ENCODE measurements at regions not wholly inside any gene's neighbourhood (a gene's known extent, or its start where the extent isn't known, plus 50 kb on each side); places are given as distances from the start of the nearest gene placed in this dataset.

- Histone ChIP-seq H3K18ac (ENCODE audit: low read depth in 1 of 2, low read length in 2 of 2) (peak overlapping the region in 1 of 2 experiments; percentile 49), H3K4me3 (ENCODE audit: insufficient read depth in 1 of 2, low read depth in 1 of 2, low read length in 2 of 2) (peak overlapping the region in 1 of 2 experiments; percentile 5), H3K27me3 (ENCODE audit: control insufficient read depth in 1 of 2, insufficient read depth in 1 of 2, low read length in 2 of 2) (no peaks in the 10 kb centered on the region), H2BK12ac (ENCODE audit: low read length in 2 of 2) (peak overlapping the region in 1 of 2 experiments; percentile 38), H4K8ac (ENCODE audit: low read length) (no peak overlapping the region), H3K23ac (ENCODE audit: low read length in 2 of 2) (no peak overlapping the region), H2BK15ac (ENCODE audit: low read depth, poor library complexity, severe bottlenecking) (no peak overlapping the region), H3K4ac (ENCODE audit: low read depth in 1 of 2, low read length in 2 of 2) (peak overlapping the region in 1 of 2 experiments; percentile 47), H3K4me1 (ENCODE audit: control insufficient read depth, insufficient read depth, low read depth, low read length) (peaks cover 13% of the 10 kb centered on the region), H2BK120ac (ENCODE audit: low read depth, low read length) (no peak overlapping the region), H3K79me1 (replicated peaks; ENCODE audit: low read length, poor library complexity, severe bottlenecking) (no peaks in the 10 kb centered on the region), H3K36me3 (ENCODE audit: control insufficient read depth in 1 of 2, insufficient read depth in 2 of 2, low read depth in 1 of 2, low read length in 2 of 2) (no peaks in the 10 kb centered on the region), H3K9ac (ENCODE audit: low read length) (peak overlapping the region; percentile 41), H3K4me2 (ENCODE audit: low read length, poor library complexity, severe bottlenecking) (no peak overlapping the region), H3K14ac (ENCODE audit: low read length in 2 of 2) (no peak overlapping the region), H3K9me3 (ENCODE audit: control insufficient read depth, low read length) (no peaks in the 10 kb centered on the region), H3K27ac (ENCODE audit: low read length, poor library complexity, severe bottlenecking) (no peak overlapping the region), H4K91ac (ENCODE audit: low read length) (no peak overlapping the region), H2BK5ac (ENCODE audit: low read depth, low read length, poor library complexity, severe bottlenecking) (no peak overlapping the region), H2AK5ac (ENCODE audit: low read length, severe bottlenecking) (peak overlapping the region; percentile 36), H2AFZ (ENCODE audit: low read depth, low read length) (no peak overlapping the region)
- DNase-seq: no peak
- WGBS: no CpG with 5 or more reads among the region's 1 CpG
These were observed 86.2 kb downstream of the FEM1C start for GRCh38 chr5:115458416-115458815.

- H3K4me1 ChIP-seq (ENCODE audit: control insufficient read depth, insufficient read depth, low read depth, low read length): peaks cover 13% of the 10 kb centered on the region
- peak overlapping the region in 1 of 2 experiments; percentile 16 for H3K4me3 ChIP-seq (ENCODE audit: insufficient read depth in 1 of 2, low read depth in 1 of 2, low read length in 2 of 2)
- H3K27me3 ChIP-seq (ENCODE audit: control insufficient read depth in 1 of 2, insufficient read depth in 1 of 2, low read length in 2 of 2): no peaks in the 10 kb centered on the region
- H2BK5ac ChIP-seq (ENCODE audit: low read depth, low read length, poor library complexity, severe bottlenecking): no peak overlapping the region
- H3K4ac ChIP-seq (ENCODE audit: low read depth in 1 of 2, low read length in 2 of 2): peak overlapping the region in 1 of 2 experiments; percentile 47
- no peak overlapping the region for H4K8ac ChIP-seq (ENCODE audit: low read length)
- H3K9ac ChIP-seq (ENCODE audit: low read length): peak overlapping the region; percentile 41
- no peak overlapping the region for H2AFZ ChIP-seq (ENCODE audit: low read depth, low read length)
- DNase-seq: no peak
- no peak overlapping the region for H2BK120ac ChIP-seq (ENCODE audit: low read depth, low read length)
- H3K27ac ChIP-seq (ENCODE audit: low read length, poor library complexity, severe bottlenecking): peak overlapping the region; percentile 39
- H3K4me2 ChIP-seq (ENCODE audit: low read length, poor library complexity, severe bottlenecking): no peak overlapping the region
- no peak overlapping the region for H3K23ac ChIP-seq (ENCODE audit: low read length in 2 of 2)
- no peaks in the 10 kb centered on the region for H3K79me1 ChIP-seq (replicated peaks; ENCODE audit: low read length, poor library complexity, severe bottlenecking)
- H3K36me3 ChIP-seq (ENCODE audit: control insufficient read depth in 1 of 2, insufficient read depth in 2 of 2, low read depth in 1 of 2, low read length in 2 of 2): no peaks in the 10 kb centered on the region
- peak overlapping the region in 1 of 2 experiments; percentile 49 for H3K18ac ChIP-seq (ENCODE audit: low read depth in 1 of 2, low read length in 2 of 2)
- H3K14ac ChIP-seq (ENCODE audit: low read length in 2 of 2): no peak overlapping the region
- H2BK12ac ChIP-seq (ENCODE audit: low read length in 2 of 2): peak overlapping the region in 1 of 2 experiments; percentile 38
- WGBS: 68% methylated on average over 2 of the region's 4 CpGs
- H2BK15ac ChIP-seq (ENCODE audit: low read depth, poor library complexity, severe bottlenecking): no peak overlapping the region
- H2AK5ac ChIP-seq (ENCODE audit: low read length, severe bottlenecking): peak overlapping the region; percentile 15
- no peak overlapping the region for H4K91ac ChIP-seq (ENCODE audit: low read length)
- H3K9me3 ChIP-seq (ENCODE audit: control insufficient read depth, low read length): no peaks in the 10 kb centered on the region
These were observed 86.6 kb downstream of the FEM1C start for GRCh38 chr5:115458003-115458409.

GRCh38 chr5:115457571-115457970 is 87.0 kb downstream of the FEM1C start:
- no peak overlapping the region for H2BK120ac ChIP-seq (ENCODE audit: low read depth, low read length)
- H2AK5ac ChIP-seq (ENCODE audit: low read length, severe bottlenecking): no peak overlapping the region
- H3K9me3 ChIP-seq (ENCODE audit: control insufficient read depth, low read length): no peaks in the 10 kb centered on the region
- H3K9ac ChIP-seq (ENCODE audit: low read length): no peak overlapping the region
- peak overlapping the region; percentile 39 for H3K27ac ChIP-seq (ENCODE audit: low read length, poor library complexity, severe bottlenecking)
- H3K4ac ChIP-seq (ENCODE audit: low read depth in 1 of 2, low read length in 2 of 2): no peak overlapping the region
- no peaks in the 10 kb centered on the region for H3K79me1 ChIP-seq (replicated peaks; ENCODE audit: low read length, poor library complexity, severe bottlenecking)
- no peak overlapping the region for H4K8ac ChIP-seq (ENCODE audit: low read length)
- peaks cover 13% of the 10 kb centered on the region for H3K4me1 ChIP-seq (ENCODE audit: control insufficient read depth, insufficient read depth, low read depth, low read length)
- no peak overlapping the region for H3K18ac ChIP-seq (ENCODE audit: low read depth in 1 of 2, low read length in 2 of 2)
- no peaks in the 10 kb centered on the region for H3K36me3 ChIP-seq (ENCODE audit: control insufficient read depth in 1 of 2, insufficient read depth in 2 of 2, low read depth in 1 of 2, low read length in 2 of 2)
- H4K91ac ChIP-seq (ENCODE audit: low read length): no peak overlapping the region
- H2BK5ac ChIP-seq (ENCODE audit: low read depth, low read length, poor library complexity, severe bottlenecking): no peak overlapping the region
- H2BK15ac ChIP-seq (ENCODE audit: low read depth, poor library complexity, severe bottlenecking): no peak overlapping the region
- H2AFZ ChIP-seq (ENCODE audit: low read depth, low read length): no peak overlapping the region
- no peaks in the 10 kb centered on the region for H3K27me3 ChIP-seq (ENCODE audit: control insufficient read depth in 1 of 2, insufficient read depth in 1 of 2, low read length in 2 of 2)
- H3K14ac ChIP-seq (ENCODE audit: low read length in 2 of 2): no peak overlapping the region
- H3K23ac ChIP-seq (ENCODE audit: low read length in 2 of 2): no peak overlapping the region
- H3K4me2 ChIP-seq (ENCODE audit: low read length, poor library complexity, severe bottlenecking): no peak overlapping the region
- H2BK12ac ChIP-seq (ENCODE audit: low read length in 2 of 2): no peak overlapping the region
- 96% methylated on average over 5 of the region's 6 CpGs for WGBS
- H3K4me3 ChIP-seq (ENCODE audit: insufficient read depth in 1 of 2, low read depth in 1 of 2, low read length in 2 of 2): peak overlapping the region in 1 of 2 experiments; percentile 16
- no peak for DNase-seq

- no peak overlapping the region for H3K14ac ChIP-seq (ENCODE audit: low read length in 2 of 2)
- H3K4ac ChIP-seq (ENCODE audit: low read depth in 1 of 2, low read length in 2 of 2): no peak overlapping the region
- H3K9ac ChIP-seq (ENCODE audit: low read length): no peak overlapping the region
- no peak overlapping the region for H2BK15ac ChIP-seq (ENCODE audit: low read depth, poor library complexity, severe bottlenecking)
- no peak overlapping the region for H3K4me2 ChIP-seq (ENCODE audit: low read length, poor library complexity, severe bottlenecking)
- no peak overlapping the region for H2AFZ ChIP-seq (ENCODE audit: low read depth, low read length)
- 85% methylated on average over 6 of the region's 7 CpGs for WGBS
- H2BK12ac ChIP-seq (ENCODE audit: low read length in 2 of 2): peak overlapping the region; percentile 34 to 51
- H3K79me1 ChIP-seq (replicated peaks; ENCODE audit: low read length, poor library complexity, severe bottlenecking): no peaks in the 10 kb centered on the region
- H3K18ac ChIP-seq (ENCODE audit: low read depth in 1 of 2, low read length in 2 of 2): peak overlapping the region in 1 of 2 experiments; percentile 28
- no peak overlapping the region for H3K23ac ChIP-seq (ENCODE audit: low read length in 2 of 2)
- no peaks in the 10 kb centered on the region for H3K27me3 ChIP-seq (ENCODE audit: control insufficient read depth in 1 of 2, insufficient read depth in 1 of 2, low read length in 2 of 2)
- H4K8ac ChIP-seq (ENCODE audit: low read length): no peak overlapping the region
- H3K4me3 ChIP-seq (ENCODE audit: insufficient read depth in 1 of 2, low read depth in 1 of 2, low read length in 2 of 2): no peak overlapping the region
- no peaks in the 10 kb centered on the region for H3K36me3 ChIP-seq (ENCODE audit: control insufficient read depth in 1 of 2, insufficient read depth in 2 of 2, low read depth in 1 of 2, low read length in 2 of 2)
- H4K91ac ChIP-seq (ENCODE audit: low read length): no peak overlapping the region
- H2AK5ac ChIP-seq (ENCODE audit: low read length, severe bottlenecking): peak overlapping the region; percentile 19
- H3K4me1 ChIP-seq (ENCODE audit: control insufficient read depth, insufficient read depth, low read depth, low read length): peaks cover 17% of the 10 kb centered on the region
- H3K9me3 ChIP-seq (ENCODE audit: control insufficient read depth, low read length): no peaks in the 10 kb centered on the region
- H3K27ac ChIP-seq (ENCODE audit: low read length, poor library complexity, severe bottlenecking): no peak overlapping the region
- H2BK120ac ChIP-seq (ENCODE audit: low read depth, low read length): no peak overlapping the region
- DNase-seq: no peak
- no peak overlapping the region for H2BK5ac ChIP-seq (ENCODE audit: low read depth, low read length, poor library complexity, severe bottlenecking)
These were observed 88.0 kb downstream of the FEM1C start for GRCh38 chr5:115456539-115457040.

Data from mesenchymal stem cell (in vitro differentiated cells and primary cell).